SK-MEL-5 (cell line): ENCODE measurements at regions not wholly inside any gene's neighbourhood (a gene's known extent, or its start where the extent isn't known, plus 50 kb on each side); places are given as distances from the start of the nearest gene placed in this dataset.

Source experiments
- DNase-seq: peaks from one replicate; pipeline ENCODE4 v3.0.0-alpha.2; 2016; ENCODE audit warnings: low read depth, low spot score
- in situ Hi-C: cut with HindIII; loops from 2 replicates; pipeline ENCODE4 v1.10.0; 2016; ENCODE audit warnings: low sequenced_read_pairs, high pct_unique_total_duplicates, low pct_unique_long_range_greater_than_20kb

DNA sequence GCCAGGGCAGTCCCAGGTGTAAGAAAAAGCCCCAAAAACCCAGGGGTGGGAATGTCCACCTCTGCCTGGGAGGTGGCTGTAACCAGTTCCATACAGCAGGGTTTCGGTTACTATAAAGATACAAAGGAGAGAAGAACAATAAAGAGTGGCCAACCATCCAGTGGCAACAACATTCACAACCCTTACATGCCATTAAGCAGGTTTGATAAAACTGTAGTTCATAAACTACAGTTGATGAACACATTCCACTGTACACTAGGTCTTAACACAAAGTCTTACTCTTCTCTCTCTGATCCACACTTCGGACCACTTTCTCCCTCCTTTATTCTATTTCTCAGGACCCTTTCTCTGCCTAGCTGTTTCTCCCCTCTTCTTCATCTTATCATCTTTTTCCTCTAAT lies 152.0 kb downstream of the TLE3 start:
- in situ Hi-C loops, result no loop called here
- DNase-seq, result no peak

DNA sequence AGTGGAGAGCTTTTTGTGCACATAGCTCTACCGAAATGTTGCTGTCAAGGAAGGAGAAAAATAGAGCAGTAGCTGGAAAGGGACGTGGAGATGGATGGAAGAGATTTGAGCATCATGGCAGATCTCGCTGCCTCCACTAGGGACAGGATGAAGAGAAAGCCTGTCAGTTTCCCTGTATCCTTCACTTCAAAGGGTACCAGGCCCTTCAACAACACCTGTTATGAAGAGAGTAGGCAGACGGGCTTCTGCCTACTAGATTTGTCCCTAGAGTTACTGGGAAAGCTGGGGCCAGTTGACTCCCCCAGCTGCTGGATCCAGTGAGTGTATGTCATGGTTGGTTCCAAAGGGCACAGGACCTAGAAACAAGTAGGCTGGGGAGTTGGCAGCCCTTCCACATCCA lies 150.8 kb downstream of the TLE3 start:
- DNase-seq, result no peak
- in situ Hi-C loops, result no loop called here

DNA sequence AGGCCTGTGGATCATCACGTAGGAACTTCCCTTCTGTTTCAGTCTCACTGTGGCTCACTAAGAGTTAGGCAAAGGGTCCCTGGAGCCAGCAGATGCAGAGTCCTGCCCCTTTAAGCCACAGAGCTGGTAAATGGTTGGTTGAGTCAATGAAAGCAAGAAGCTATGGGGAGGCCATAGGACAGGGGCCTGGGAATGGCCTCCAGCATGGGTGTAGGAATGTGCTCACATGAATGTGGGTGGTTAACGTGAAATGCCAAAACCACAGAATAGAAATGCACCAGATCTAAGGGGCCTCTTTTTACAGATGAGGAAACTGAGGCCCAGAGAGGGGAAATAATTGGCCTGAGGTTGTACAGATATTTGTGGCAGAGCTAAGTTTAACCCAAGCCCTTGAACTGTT lies 150.3 kb downstream of the TLE3 start:
- no peak for DNase-seq
- in situ Hi-C loops, result no loop called here

DNA sequence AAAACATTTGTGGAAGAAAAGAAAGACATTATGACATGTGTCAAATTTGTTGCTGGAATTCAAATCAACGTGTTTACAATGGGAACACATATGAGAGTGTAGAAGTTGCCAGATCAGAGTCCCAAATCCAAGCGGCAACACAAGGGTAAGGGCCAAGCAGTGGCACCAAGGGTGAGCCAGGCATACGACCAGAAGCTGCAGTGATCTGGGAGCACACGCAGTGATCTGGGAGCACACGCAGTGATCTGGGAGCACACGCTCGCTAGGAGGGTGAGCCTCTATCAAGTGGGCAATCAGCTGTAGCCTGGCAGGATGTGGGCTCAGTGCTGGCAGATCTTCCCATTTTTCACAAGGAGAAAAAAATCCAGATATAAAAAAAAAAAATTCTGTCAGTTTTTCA lies 148.2 kb downstream of the TLE3 start:
- DNase-seq, result no peak
- in situ Hi-C loops, result no loop called here

DNA sequence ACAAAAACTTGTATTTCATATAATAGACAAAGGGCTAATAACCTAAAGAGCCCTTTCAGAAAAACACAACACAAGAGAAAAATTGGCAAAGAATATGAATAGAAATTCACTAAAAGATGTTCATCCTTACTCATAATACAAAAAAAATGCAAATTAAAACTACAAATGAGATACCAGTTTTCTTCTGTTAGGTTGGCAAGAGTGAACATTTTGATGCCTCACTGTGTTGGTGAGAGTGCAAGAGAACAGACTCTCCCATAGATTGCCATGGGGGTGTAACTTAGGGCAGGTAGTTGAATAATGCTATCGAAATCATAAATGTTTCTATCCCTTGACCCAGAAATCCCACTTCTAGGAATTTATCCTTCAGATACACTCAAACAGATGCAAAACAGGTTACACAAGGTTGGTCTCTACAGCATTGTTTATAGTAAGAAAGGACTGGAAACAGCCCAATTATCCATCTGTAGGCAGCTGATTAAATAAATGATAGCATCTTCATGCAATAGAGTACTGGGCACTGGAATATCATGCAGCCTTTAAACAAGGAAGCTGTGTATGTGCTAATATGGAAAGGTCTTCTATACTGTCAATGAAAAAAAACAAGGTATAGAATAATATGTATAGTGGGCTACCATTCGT lies 146.3 kb downstream of the TLE3 start:
- DNase-seq, result no peak

DNA sequence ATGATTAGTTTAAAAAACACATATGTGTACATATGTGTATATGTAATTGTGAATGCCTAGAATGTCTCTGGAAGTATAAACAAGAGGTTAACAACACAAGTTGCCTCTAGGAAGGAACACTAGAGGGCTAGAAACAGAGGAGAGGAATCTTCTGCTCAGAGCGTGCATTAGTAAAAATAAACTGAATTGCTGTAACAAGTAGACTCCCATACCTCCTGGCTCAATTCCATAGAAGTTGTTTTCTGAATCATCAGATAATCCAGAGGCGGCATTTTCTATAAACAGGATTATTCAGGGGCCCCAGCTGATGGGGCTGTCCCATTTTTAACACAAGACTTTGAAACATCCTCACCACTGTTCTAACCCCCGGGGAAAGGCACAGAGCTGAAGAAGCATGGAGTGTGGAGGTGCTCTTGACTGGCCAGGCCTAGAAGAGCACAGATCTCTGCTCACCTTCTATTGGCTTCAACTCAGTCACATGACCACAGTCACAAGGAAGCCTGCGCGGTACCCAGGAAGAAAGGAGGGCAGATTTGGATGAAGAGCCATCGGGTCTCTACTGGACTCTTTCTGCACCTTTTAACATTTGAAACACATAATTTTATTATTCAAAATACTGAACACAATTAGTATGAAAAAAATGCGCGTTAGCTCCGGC lies 145.7 kb downstream of the TLE3 start:
- in situ Hi-C loops, result no loop called here

More for the DNA sequence above, 146.3 kb downstream of the TLE3 start:
- in situ Hi-C loops, result no loop called here

DNA sequence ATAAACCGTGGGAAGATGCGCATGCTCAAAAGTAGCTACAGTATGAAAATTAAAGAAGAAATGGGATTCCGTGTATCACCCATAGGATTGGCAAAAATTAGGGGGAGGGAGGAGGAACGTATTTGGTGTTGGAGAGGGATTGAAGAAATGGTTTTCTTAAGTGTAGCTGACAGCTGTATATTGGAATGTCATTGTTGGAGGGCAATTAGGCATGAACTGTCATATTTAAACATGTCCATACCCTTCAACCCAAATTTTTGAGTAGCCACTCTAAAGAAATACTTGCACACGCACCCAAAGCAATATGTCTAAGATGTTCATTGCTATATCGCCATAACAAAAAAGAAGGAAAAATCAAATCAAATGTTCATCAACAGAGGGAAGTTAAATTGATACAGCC lies 144.7 kb downstream of the TLE3 start:
- DNase-seq, result no peak
- in situ Hi-C loops, result no loop called here

More for the DNA sequence above, 145.7 kb downstream of the TLE3 start:
- no peak for DNase-seq

DNA sequence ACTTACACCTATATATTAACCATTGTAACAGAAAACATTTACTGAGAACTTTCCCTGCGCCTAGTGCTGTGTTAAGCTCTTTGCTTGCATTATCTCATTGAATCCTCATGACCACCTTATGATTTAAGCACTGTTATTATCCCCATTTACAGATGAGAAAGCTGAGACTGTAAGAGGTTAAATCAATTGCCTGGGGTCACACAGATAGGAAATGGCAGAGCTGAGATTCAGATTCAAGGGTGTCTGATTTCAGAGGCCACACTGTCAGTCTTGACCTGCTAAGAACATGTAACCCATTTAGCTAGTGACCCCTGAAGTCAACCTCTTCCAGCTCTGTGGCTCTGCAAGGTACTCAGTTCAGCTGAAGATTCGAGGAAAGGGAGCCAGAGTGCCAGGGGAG lies 143.9 kb downstream of the TLE3 start:
- no peak for DNase-seq
- in situ Hi-C loops, result no loop called here

DNA sequence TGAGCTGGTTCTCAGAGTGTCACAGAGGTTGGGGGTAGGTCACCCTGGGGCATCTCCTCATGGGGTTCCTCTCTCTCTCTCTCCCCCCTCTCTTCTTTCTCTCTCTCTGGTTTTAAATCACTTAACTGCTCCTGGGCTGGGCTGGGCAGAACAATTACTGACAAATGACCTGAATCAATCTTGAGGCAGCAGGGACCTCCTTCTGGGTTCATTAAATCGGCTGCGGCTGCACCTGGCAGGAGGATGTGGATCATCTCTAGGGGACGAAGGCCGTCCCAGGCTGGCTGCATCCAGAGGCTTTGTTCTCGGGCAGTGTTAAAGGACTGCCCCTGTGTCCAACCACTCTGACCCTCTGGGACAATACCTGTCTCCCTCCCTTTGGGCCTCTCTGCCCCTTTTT lies 143.1 kb downstream of the TLE3 start:
- DNase-seq, result no peak
- in situ Hi-C loops, result no loop called here

DNA sequence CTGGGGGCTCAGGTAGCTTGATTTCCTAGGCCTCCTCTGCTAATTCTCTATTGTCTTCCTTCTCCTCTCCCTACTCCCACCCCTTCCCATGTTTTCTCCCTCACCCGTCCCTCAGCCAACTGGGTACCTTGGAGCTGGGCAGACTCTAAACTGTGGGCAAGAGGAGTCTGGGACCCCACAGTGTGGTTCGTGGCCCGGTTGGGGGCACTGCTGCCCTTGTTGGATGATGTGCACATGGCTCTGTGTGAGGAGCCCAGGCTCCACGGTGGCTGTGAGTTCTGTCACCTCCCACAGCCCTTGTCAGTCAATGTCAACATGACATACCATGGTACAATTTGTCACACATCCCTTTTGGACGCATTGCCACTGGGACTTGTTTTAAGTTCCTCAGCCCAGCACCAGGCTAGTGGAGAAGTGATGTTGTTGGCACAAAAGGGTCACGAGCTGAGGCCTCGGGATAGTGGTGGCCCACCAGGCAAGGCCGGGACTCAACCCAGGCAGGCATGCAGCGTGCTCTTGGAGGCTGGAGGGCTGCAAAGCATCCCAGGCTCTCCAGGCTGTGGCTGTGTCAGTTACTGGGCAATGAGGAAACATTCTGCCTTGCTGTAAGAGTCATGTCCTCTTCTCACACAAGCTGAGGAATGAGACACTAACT lies 142.3 kb downstream of the TLE3 start:
- in situ Hi-C loops, result no loop called here
- DNase-seq, result no peak

DNA sequence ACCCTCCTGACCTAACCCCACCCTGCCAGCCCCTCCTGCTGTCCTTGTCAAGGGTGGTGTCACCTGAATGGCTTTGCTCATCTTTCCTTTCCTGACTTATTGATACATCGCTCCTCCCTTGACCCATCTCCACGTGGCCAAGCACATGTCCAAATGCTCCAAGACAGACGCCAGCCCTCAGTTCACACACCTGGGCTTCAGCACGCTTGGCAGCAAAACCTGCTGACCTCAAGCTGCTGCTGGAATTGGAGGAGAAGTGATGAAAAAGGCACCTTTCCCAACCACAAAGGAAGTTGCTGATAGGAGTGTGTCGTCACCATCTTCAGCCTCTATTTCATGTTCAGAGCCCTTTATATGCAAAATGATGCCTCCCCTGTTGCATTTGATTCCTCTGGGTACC lies 141.3 kb downstream of the TLE3 start:
- DNase-seq, result no peak
- in situ Hi-C loops, result no loop called here

DNA sequence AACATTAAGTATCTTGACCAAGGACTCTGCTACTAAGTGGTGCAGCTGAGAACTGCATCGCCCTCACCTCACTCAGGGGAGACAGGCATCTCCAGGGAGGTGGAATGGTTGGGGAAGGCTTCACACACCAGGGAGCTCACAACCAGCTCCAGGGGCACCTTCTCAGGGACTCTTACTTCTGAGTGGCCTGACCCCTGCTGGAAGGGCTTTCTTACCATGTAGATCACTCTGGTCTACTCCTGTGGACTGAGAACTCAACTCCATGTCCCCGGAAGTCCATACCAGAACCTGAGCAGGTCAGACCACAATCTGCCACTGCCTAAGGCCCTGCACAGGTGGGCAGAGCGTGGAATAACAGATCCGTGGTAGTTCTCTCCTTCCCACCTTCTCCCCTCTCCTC lies 140.5 kb downstream of the TLE3 start:
- in situ Hi-C loops, result no loop called here
- peak; percentile 13 for DNase-seq

DNA sequence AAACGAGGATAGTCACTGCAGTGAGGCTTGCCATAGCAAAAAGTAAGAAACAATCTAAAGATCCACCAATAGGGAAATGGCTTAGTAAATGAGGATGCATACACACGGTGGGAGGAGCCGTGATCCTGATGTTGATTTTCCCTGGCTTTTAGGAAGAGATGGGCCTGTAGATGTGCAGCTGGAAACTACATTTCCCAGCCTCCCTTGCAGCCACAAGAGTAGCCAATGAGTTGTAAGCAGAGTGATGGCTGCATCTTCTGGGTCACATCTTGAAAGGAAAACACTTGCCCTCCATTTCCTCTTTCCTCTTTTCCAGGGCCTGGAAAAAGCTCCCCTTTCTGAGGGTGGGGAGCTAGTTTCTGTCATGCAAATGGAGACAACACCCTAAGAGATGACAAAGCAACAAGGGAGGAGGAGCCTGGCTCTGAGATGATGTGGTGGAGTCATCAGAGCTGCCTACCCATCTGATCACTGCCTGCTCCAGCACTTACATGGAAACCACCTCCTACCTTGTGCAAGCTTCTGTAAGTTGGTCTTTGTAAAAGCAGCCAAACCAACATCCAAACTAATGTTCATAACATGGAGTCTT lies 139.1 kb downstream of the TLE3 start:
- DNase-seq, result peak; percentile 62
- in situ Hi-C loops, result no loop called here

DNA sequence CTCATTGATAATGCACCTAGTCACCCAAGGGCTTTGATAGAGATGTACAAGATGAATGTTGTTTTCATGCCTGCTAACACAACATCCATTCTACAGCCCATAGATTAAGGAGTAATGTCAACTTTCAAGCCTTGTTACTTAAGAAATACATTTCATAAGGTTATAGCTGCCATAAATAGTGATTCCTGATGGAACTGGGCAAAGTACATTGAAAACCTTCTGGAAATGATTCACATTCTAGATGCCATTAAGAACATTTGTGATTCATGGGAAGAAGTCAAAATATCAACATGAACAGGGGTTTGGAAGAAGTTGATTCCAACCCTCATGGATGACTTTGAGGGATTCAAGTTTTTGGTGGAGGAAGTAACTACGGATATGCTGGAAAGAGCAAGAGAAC lies 135.2 kb downstream of the TLE3 start:
- in situ Hi-C loops, result no loop called here
- no peak for DNase-seq

DNA sequence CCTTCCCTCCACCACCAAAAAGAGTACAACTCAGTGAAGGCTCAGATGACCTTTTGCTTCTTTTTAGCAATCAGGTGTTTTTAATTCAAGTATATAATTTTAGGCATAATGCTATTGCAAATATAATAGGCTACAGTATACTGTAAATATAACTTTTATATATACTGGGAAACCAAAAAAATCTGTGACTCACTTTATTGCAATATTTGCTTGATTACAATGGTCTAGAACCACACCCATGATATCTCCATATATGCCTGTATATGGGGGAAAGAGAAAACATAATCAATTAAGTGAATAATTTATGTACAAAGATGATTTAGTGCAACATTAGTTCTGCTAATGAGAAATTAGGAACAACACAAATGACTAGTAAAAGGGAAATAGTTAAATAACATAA lies 134.3 kb downstream of the TLE3 start:
- DNase-seq, result no peak
- in situ Hi-C loops, result no loop called here

DNA sequence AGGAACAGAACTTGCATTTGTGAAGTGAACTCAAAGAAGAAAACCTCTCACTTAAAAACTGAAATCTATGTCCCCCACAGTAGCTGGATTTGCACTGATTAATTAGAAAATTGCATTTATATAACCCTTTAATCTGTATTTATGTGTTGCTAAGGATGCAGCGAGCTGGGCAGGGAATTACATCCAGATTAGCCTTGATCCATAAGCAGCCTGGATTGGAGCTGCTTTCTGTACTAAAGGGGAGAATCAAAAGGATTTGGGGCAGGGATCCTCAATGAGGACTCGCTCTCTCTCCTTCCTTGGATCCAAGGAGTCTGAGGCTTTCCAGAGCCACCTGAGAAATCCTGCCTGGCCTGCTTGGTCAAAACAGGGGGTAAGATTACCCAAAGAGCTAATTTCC lies 125.9 kb downstream of the TLE3 start:
- in situ Hi-C loops, result no loop called here
- no peak for DNase-seq

DNA sequence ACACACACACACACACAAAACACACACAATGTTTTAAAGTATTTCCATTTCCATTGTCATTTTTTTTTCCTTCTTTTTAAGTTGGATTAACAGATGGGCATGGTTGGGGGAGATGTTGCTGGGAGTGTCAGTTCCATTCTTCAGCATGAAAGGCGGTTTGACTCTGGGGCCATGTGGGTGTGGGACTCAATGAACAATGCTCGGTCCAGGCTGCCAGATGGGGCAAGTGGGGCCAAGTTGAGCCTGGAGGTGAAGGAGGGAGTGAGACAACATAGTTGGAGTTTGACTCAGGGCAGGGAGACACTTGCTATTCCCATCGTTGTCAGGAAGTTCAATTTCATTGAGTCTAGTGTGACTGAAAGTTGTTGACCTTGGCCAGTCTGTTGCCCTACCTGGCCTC lies 125.3 kb downstream of the TLE3 start:
- no peak for DNase-seq
- in situ Hi-C loops, result no loop called here

DNA sequence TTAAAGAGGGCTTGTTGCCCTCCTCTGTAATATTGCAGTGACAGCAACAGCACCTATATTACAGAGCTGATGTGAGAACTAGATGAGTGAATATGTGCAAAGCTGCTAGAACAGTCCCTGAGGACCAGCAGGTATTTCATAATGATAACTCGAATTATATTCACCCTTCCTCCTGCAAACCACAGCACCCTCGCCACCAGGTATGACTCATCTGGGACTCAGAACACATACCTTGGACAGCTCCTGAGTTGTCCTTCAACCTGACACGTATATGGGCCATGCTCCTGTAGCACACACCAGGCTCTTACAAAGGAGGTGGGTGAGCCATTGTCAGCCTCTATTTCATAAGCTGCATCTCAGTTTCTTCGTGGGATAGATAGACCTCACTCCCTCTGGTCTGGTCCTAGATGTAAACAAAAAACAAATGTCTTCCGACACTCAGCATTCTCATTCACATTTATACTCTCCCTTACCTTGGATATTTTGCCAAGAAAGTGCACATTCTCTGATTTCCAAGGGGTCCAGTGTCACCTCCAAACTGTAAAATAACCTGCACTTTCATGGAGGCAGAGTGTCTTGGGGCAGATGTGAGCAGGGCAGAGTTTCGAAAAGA lies 124.5 kb downstream of the TLE3 start:
- DNase-seq, result no peak

More for the DNA sequence above, 124.5 kb downstream of the TLE3 start:
- in situ Hi-C loops, result no loop called here
